ENCODE measurements at regions not wholly inside any gene's neighbourhood (a gene's known extent, or its start where the extent isn't known, plus 50 kb on each side); places are given as distances from the start of the nearest gene placed in this dataset.

DNA sequence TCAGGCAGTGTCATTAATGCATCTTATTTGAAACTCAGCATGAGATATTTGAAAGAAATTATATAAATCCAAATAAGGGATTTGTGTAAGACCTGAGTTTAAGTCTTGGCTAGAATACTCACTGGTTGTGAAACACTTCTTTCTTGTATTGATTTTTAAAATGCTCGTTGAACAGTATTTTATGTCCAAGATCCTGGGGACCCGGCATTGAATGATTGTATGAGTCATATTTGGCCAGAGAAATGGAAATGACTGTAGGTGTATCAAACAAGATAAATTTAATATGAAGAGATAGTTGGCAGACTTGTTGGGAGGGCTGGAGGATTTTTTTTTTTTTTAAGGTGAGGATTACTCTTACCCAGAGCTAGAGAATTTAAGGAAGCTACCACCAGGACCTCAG is 606.1 kb upstream of the CPEB2 start:
- TF ChIP-seq, protein P1, sequence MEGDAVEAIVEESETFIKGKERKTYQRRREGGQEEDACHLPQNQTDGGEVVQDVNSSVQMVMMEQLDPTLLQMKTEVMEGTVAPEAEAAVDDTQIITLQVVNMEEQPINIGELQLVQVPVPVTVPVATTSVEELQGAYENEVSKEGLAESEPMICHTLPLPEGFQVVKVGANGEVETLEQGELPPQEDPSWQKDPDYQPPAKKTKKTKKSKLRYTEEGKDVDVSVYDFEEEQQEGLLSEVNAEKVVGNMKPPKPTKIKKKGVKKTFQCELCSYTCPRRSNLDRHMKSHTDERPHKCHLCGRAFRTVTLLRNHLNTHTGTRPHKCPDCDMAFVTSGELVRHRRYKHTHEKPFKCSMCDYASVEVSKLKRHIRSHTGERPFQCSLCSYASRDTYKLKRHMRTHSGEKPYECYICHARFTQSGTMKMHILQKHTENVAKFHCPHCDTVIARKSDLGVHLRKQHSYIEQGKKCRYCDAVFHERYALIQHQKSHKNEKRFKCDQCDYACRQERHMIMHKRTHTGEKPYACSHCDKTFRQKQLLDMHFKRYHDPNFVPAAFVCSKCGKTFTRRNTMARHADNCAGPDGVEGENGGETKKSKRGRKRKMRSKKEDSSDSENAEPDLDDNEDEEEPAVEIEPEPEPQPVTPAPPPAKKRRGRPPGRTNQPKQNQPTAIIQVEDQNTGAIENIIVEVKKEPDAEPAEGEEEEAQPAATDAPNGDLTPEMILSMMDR (conservative IDR thresholded peaks at IDR 0.05), result no peak
- Mint-ChIP-seq H3K27me3 (ENCODE audit: low read depth) (no peaks in the 10 kb centered on the region), H3K4me3 (no peak overlapping the region), H3K36me3 (ENCODE audit: insufficient read depth in 1 of 3, low read depth in 3 of 3) (peaks cover 0 to 3% (median 0%) of the 10 kb centered on the region in 3 experiments; a peak in 2 of 7 replicates), H3K4me1 (peaks cover 0 to 10% of the 10 kb centered on the region in 2 experiments; a peak in 2 of 4 replicates), H3K27ac (no peak overlapping the region), H3K9me3 (peaks cover 0 to 3% of the 10 kb centered on the region in 2 experiments; a peak in 4 of 5 replicates)
- H3K9ac ChIP-seq (ENCODE audit: extremely low read depth, insufficient read length, low read length), result no peak overlapping the region
- H3K4me2 ChIP-seq (ENCODE audit: insufficient read depth, insufficient read length, low read length), result no peak overlapping the region
- H3K14ac ChIP-seq (ENCODE audit: insufficient read depth, low read length), result no peak overlapping the region
- no peaks in the 10 kb centered on the region for H3K27me3 ChIP-seq (ENCODE audit: insufficient read depth, low read length)
- no peak overlapping the region for H2BK20ac ChIP-seq (ENCODE audit: low read depth, low read length, poor library complexity, severe bottlenecking)
- no peak overlapping the region for H4K8ac ChIP-seq (replicated peaks; ENCODE audit: insufficient read length, low read depth, low read length)
- no peak overlapping the region for H2AK5ac ChIP-seq (ENCODE audit: insufficient read length, low read length)
- WGBS (ENCODE audit: extremely low coverage, insufficient read length, low lambda C conversion rate), result no CpG with 5 or more reads among the region's 2 CpGs
- no peak overlapping the region for H2AFZ ChIP-seq (ENCODE audit: low read length)
- no peak overlapping the region for H2BK15ac ChIP-seq (ENCODE audit: low read depth, low read length)
- no peaks in the 10 kb centered on the region for H3K23me2 ChIP-seq (ENCODE audit: insufficient read length, low read depth, low read length, poor library complexity, severe bottlenecking)
- no peak overlapping the region for H2BK12ac ChIP-seq (ENCODE audit: insufficient read length, low read depth, low read length)
- H3K9me3 ChIP-seq (ENCODE audit: control insufficient read depth, low read depth, low read length), result no peaks in the 10 kb centered on the region
- H3K79me2 ChIP-seq (ENCODE audit: insufficient read depth, low read length), result no peaks in the 10 kb centered on the region
- H3K56ac ChIP-seq (ENCODE audit: insufficient read length, low read depth, low read length), result no peak overlapping the region
- no peak overlapping the region for H3K4ac ChIP-seq (ENCODE audit: low read depth, low read length)
- H2BK120ac ChIP-seq (ENCODE audit: low read depth, low read length, poor library complexity, severe bottlenecking), result no peak overlapping the region
- no peak overlapping the region for H3K27ac ChIP-seq (ENCODE audit: insufficient read length, low read depth, low read length)
- no peaks in the 10 kb centered on the region for H3K79me1 ChIP-seq (ENCODE audit: insufficient read depth, low read depth, low read length, poor library complexity, severe bottlenecking)
- H3K4me1 ChIP-seq (ENCODE audit: insufficient read depth, low read length), result no peaks in the 10 kb centered on the region
- DNase-seq, result no peak
- H2BK5ac ChIP-seq (ENCODE audit: insufficient read length, low read length), result no peak overlapping the region
- H4K91ac ChIP-seq (ENCODE audit: insufficient read length, low read depth, low read length), result no peak overlapping the region
- no peak overlapping the region for H3K18ac ChIP-seq (ENCODE audit: insufficient read length, low read depth, low read length)
- H4K20me1 ChIP-seq (ENCODE audit: control insufficient read depth, insufficient read depth, insufficient read length), result no peaks in the 10 kb centered on the region
- H3K23ac ChIP-seq (ENCODE audit: insufficient read length, low read depth, low read length), result no peak overlapping the region
- no peak overlapping the region for H3T11ph ChIP-seq (ENCODE audit: low read length)
- no peak overlapping the region for H4K5ac ChIP-seq (ENCODE audit: insufficient read length, low read depth, low read length)

All from H9 (cell line).